Fibroblast of villous mesenchyme (primary cell): ENCODE measurements at regions not wholly inside any gene's neighbourhood (a gene's known extent, or its start where the extent isn't known, plus 50 kb on each side); places are given as distances from the start of the nearest gene placed in this dataset.

Experiments used
- DNase-seq: peaks from one replicate; pipeline ENCODE4 v3.0.0-alpha.2; 2010; ENCODE audit warnings: low read depth
- H3K4me3 ChIP-seq: 2 replicates; pipeline ENCODE4 v1.5.1; 2011; ENCODE audit warnings: low read depth, mild to moderate bottlenecking, low read length
- CTCF ChIP-seq: IDR thresholded peaks from 2 replicates; pipeline ENCODE4 v1.5.1; 2012; ENCODE audit warnings: low read depth, mild to moderate bottlenecking, low read length; ENCODE audit not compliant: insufficient read depth

GRCh38 chr6:21648475-21649050 lies 55.0 kb downstream of the SOX4 start:
- no peak for DNase-seq
- no peak for TF ChIP-seq CTCF
- no peak overlapping the region for H3K4me3 ChIP-seq

DNA sequence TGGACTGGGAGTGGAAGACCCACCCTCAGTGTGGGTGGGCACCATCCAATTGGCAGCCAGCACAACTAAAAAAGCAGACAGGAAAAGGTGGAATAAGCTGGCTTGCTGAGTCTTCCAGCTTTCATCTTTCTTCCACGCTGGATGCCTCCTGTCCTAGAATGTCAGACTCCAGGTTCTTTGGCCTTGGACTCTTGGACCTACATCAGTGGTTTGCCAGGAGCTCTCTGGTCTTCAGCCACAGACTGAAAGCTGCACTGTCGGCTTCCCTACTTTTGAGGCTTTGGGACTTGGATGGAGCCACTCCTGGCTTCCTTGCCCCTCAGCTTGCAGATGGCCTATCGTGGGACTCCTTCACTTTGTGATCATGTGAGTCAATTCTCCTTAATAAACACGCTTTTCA lies 59.8 kb downstream of the SOX4 start:
- no peak overlapping the region for H3K4me3 ChIP-seq
- DNase-seq: no peak
- no peak for TF ChIP-seq CTCF

DNA sequence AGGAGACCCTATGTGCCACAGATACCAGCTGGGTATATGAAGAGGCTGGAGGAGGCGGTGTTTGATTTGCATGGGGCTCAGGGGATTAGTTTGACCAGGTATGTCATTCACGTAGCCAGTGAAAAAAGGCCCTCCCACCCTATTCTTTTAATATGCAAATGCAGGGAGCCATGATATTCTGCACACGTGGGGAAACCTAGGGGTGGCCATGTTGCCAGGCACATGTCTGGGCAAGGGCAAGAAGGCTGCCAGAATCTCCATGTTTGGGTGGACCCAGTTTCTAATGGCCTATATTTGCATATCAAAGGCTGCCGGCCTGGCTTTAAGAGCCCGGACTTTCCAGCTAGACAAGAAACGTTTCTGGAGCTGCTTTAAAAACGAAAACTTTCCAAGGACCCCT lies 60.4 kb downstream of the SOX4 start:
- H3K4me3 ChIP-seq: no peak overlapping the region
- no peak for DNase-seq
- no peak for TF ChIP-seq CTCF

GRCh38 chr6:21654361-21654760 lies 60.8 kb downstream of the SOX4 start:
- TF ChIP-seq CTCF: no peak
- DNase-seq: no peak
- no peak overlapping the region for H3K4me3 ChIP-seq

GRCh38 chr6:21663966-21664313 lies 70.4 kb downstream of the SOX4 start:
- peak overlapping the region; percentile 40 for H3K4me3 ChIP-seq
- TF ChIP-seq CTCF: no peak
- no peak for DNase-seq

DNA sequence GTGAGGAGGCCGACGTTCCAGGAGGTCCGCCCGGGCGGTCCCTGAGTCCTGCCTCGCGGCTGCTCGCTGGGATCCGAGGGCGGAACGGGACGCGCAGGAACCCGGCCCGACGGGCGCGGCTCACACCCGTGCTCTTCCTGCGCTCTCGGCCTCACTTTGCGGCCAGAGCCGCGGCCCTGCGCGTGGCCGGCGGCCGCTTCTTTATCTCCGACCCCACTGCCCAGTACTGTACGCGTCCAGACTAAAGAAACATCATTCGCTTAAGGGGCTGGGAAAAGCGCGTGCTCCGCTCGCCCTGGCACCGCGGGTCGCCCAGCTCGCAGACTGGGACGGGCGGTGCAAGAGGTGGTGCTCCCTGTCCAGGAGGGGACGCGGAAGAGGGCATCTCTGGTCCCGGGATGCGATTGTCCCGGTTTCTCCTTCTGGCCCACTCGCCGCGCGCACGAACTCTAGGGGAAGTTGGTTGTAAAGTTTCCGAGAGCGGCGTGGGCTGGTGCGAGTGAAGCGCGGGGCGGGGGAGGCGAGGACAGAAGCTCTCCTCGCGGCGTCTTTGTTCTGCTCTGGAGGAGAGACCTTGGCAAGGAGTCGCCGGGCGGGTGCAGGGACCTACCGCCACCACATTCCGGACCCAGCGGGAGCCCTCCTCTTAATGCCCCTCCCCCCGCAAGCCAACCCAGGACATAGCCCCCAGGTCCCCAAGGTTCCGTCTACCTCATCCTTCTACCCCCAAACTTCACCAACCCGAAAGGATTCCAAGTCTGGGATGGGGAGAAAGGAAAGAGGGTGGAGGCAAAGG lies 71.0 kb downstream of the SOX4 start:
- no peak for DNase-seq
- TF ChIP-seq CTCF: no peak

DNA sequence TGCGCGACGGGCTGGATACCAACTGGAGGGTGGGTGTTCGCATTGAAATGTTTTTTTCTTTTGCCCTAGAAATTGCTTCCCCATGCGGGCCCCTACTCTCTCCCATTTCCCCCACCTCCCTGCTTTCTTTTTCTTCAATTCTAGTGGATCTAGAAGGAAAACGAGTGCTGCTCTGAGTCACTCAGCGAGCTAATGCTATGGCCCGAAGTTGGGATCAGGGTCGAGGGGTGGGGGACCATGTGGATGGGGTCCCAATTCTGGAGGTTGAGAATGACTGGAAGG lies 71.5 kb downstream of the SOX4 start:
- H3K4me3 ChIP-seq: peak overlapping the region; percentile 40
- no peak for DNase-seq
- no peak for TF ChIP-seq CTCF

More for the DNA sequence above, 71.0 kb downstream of the SOX4 start:
- peak overlapping the region; percentile 40 for H3K4me3 ChIP-seq
